ENCODE measurements at regions not wholly inside any gene's neighbourhood (a gene's known extent, or its start where the extent isn't known, plus 50 kb on each side); places are given as distances from the start of the nearest gene placed in this dataset.

DNA sequence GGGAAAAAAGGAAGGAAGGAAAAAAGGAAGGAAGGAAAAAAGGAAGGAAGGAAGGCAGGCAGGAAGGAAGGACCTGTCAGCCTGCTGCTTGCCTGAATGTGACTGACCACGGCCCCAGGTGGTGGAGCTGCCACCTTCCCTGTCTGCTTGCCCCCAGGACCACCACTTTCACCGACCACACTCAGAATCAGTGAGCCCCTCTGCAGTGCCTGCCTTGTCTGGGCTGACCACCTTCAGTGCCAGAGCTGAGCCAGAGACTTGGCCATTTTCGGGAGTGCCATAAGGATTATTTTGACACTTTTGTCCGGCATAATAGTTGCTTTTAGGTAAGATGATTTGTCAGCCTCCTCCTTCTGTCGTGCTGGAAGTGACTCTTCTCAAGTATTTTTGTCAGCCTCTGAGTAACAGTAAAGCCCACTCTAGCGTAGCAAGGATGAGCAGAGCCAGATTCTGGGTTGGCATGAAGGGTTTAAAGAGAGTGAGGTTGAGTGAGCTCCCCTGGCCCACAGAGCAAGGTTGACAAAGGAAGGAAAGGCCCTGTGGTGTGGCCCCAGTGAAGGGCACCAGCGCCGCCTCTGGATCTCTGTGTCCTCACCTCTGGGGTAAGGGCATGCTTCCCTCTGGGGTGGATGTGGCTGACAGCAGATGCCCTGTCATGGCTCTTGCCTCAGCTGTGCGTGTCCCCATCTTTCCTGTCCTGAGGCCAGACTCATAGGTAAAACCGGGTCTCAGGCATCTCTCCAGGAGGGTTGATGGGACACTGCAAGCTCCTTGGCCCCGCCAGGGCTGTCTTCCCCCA is 214.7 kb upstream of the FOXQ1 start:
- no peak for DNase-seq (ENCODE audit: low spot score)

DNA sequence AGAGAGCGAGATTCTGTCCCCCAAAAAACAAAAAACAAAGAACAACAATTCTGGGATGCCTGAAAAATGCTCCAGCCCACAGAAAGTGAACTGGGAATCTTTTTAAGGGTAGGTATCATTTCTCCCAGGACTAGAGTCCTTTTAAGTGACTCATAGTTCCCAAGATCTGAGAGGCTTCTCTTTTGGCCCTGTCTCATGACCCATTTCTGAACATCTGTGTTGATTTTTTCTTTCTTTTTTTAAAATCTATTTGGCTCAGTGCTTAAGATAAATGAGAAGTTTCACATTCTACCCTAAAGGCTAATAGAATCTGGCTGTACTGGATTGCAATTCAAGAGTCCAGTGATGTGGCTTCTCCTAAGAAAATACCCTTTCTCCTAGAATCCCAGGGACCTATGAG is 217.6 kb upstream of the FOXQ1 start:
- TF ChIP-seq, protein P1, sequence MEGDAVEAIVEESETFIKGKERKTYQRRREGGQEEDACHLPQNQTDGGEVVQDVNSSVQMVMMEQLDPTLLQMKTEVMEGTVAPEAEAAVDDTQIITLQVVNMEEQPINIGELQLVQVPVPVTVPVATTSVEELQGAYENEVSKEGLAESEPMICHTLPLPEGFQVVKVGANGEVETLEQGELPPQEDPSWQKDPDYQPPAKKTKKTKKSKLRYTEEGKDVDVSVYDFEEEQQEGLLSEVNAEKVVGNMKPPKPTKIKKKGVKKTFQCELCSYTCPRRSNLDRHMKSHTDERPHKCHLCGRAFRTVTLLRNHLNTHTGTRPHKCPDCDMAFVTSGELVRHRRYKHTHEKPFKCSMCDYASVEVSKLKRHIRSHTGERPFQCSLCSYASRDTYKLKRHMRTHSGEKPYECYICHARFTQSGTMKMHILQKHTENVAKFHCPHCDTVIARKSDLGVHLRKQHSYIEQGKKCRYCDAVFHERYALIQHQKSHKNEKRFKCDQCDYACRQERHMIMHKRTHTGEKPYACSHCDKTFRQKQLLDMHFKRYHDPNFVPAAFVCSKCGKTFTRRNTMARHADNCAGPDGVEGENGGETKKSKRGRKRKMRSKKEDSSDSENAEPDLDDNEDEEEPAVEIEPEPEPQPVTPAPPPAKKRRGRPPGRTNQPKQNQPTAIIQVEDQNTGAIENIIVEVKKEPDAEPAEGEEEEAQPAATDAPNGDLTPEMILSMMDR (IDR thresholded peaks at IDR 0.05; ENCODE audit: extremely low read depth, missing control alignments) = no peak
- DNase-seq (ENCODE audit: low spot score) = no peak

More for the DNA sequence above, 214.7 kb upstream of the FOXQ1 start:
- TF ChIP-seq, protein P1 (IDR thresholded peaks at IDR 0.05; ENCODE audit: extremely low read depth, missing control alignments) = no peak

DNA sequence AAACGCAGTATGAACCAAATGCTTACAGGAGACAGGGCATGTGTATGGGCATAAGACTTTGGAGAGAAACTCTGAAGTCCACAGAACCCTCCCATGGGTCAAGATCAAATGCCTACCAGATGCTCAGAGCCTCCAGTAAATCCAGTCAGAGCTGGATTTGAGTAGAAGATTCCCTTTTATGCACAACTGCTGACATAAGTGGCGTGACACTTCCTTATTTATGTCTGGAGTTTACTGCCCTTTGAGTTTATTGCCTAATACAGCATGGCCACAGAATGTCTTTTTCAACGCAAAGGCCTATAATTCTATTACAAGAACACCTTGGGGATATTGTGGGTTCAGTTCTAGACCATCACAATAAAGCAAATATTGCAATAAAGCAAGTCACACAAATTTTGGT is 220.0 kb upstream of the FOXQ1 start:
- TF ChIP-seq, protein P1 (IDR thresholded peaks at IDR 0.05; ENCODE audit: extremely low read depth, missing control alignments) = no peak
- no peak for DNase-seq (ENCODE audit: low spot score)

DNA sequence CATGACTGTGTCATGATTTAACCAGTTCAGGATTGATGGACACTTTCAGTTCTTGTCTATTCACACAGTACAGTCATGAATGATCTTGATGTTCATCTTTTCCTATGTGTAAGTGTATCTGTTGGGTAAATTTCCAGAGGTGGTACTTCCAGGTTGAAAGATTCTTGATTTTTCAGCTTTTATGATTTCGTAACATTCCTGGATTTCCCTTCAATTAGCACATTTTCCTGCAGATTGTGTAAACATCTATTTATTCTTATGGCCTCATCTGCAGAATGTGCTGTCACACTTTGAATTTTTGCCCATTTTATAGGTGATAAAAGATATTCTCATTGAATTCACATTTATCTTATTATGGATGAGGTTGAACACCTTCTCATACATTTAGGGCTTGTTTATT is 222.0 kb upstream of the FOXQ1 start:
- TF ChIP-seq, protein P1 (IDR thresholded peaks at IDR 0.05; ENCODE audit: extremely low read depth, missing control alignments) = no peak
- no peak for DNase-seq (ENCODE audit: low spot score)

DNA sequence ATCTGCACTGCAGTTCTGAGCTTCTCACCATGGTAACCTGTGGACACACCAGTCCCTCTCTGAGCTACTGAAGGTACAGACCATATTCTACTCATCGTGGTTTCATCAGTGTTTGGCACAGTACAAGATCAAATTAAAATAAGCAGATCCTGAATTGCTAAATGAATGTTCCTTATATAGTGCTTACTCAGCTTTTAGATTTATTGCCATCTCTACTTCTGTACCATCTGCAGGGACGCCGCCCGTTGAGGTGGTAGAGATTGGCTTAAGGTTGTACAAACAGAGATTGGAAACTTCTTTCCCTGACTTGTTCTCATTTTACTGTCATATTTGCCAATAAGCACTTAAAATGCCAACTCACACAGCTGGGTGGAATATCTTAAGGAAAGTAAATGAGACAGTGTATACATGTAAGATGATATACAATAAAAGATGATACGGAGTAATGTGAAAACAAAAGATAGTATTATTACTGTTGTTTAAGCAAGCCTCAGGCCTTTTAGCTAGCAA is 223.4 kb upstream of the FOXQ1 start:
- DNase-seq (ENCODE audit: low spot score) = no peak
- TF ChIP-seq, protein P1 (IDR thresholded peaks at IDR 0.05; ENCODE audit: extremely low read depth, missing control alignments) = no peak

DNA sequence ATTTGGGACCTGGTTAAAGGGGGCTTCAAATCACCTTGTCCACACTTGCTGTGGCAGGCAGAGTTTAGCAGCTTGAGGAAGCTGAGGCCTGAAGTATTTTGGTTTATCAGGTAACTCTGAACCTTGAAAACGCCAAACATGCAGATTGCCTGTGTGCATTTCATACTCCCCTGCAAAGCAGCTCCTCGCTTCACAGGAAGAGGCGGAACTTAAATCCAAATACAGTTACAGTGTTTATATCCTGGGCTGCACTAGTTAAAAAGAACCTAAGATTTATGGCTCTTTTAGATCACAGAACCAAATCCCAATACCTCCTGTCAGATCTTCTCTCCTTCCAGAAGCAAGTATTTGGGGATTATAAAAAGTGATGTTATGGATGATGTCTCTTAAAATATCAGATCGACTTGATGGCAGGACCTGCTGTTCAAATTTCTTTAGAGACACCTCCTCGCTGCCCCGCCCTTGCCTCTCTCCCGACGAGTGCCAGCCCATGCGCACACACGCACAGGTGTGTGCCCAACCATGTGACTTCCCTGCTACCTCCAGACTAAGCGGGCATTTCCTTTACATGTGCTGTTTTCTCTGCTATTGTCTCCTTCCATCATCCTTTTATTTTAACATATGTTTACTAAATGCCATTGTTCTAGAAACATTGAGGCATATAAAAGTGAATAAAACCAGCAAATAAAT is 224.6 kb upstream of the FOXQ1 start:
- TF ChIP-seq, protein P1 (IDR thresholded peaks at IDR 0.05; ENCODE audit: extremely low read depth, missing control alignments) = no peak
- no peak for DNase-seq (ENCODE audit: low spot score)

All from GM20000 (cell line).